T-cell (primary cell): ENCODE measurements at regions not wholly inside any gene's neighbourhood (a gene's known extent, or its start where the extent isn't known, plus 50 kb on each side); places are given as distances from the start of the nearest gene placed in this dataset.

Experiments
- ATAC-seq, 4 experiments: fragments of 200-7000 bp in 3 of 4; fragments of 150-1000 bp in 1 of 4; cut with Tn5 transposase; replicated peaks in 1 of 4; 1 replicate in 3 of 4; 2 replicates in 1 of 4; pipeline ENCODE4 v1.10.0; 2021; ENCODE audit warnings: moderate library complexity in 3 of 4, mild to moderate bottlenecking in 2 of 4, moderate number of reproducible peaks in 1 of 4
- CTCF ChIA-PET, 2 donors: fragments of 300-600 bp; sonication (Branson Sonifier 250); formaldehyde crosslinking; loops; one replicate each; lab custom pipeline; 2022; ENCODE audit warnings: antibody characterized with exemption in 2 of 2; lab: Charles Lee
- POLR2A ChIA-PET, 2 donors: fragments of 300-600 bp; sonication (Branson Sonifier 250); formaldehyde crosslinking; loops; one replicate each; lab custom pipeline; 2022; ENCODE audit warnings: antibody characterized with exemption in 2 of 2; lab: Charles Lee
- DNase-seq, 35 experiments: peaks; one replicate each; pipeline versions ENCODE4 v3.0.0 to v3.0.0-alpha.2; 2013 to 2023
- H3K27ac ChIP-seq: one replicate; pipeline ENCODE4 v1.5.1; 2013; ENCODE audit warnings: low read length
- H3K27me3 ChIP-seq, 2 experiments: replicated peaks in 1 of 2; 1 replicate in 1 of 2; 2 replicates in 1 of 2; pipeline versions ENCODE4 v1.6.1 to v1.7.0; 2013; ENCODE audit warnings: low read length in 1 of 2, mixed read lengths in 1 of 2; ENCODE audit not compliant: control insufficient read depth in 2 of 2, insufficient read depth in 2 of 2; ENCODE audit errors: extremely low read depth in 1 of 2
- H3K36me3 ChIP-seq, 2 donors: 1 replicate in 1 of 2; 2 replicates in 1 of 2; pipeline versions ENCODE4 v1.6.1 to v1.7.0; 2013; ENCODE audit warnings: low read length in 1 of 2; ENCODE audit not compliant: control insufficient read depth in 2 of 2, insufficient read depth in 1 of 2; ENCODE audit errors: extremely low read depth in 1 of 2
- H3K4me1 ChIP-seq, 2 experiments: 1 replicate in 1 of 2; 2 replicates in 1 of 2; pipeline versions ENCODE4 v1.6.1 to v1.7.0; 2013; ENCODE audit warnings: low read length in 2 of 2, mixed read lengths in 1 of 2; ENCODE audit not compliant: insufficient read depth in 2 of 2, control insufficient read depth in 1 of 2; ENCODE audit errors: extremely low read depth in 1 of 2
- H3K4me3 ChIP-seq, 2 donors: 1 replicate in 1 of 2; 2 replicates in 1 of 2; pipeline versions ENCODE4 v1.5.1 to v1.7.0; 2013; ENCODE audit warnings: mild to moderate bottlenecking in 2 of 2, low read length in 1 of 2, moderate library complexity in 1 of 2; ENCODE audit not compliant: control insufficient read depth in 1 of 2; ENCODE audit errors: extremely low read depth in 1 of 2
- H3K9me3 ChIP-seq: 2 replicates; pipeline ENCODE4 v1.7.0; 2013
- H3K27ac Mint-ChIP-seq, 2 donors: one replicate each; pipeline ENCODE4 v1.8.0; 2020 to 2021; ENCODE audit warnings: mild to moderate bottlenecking in 2 of 2, mixed read lengths in 2 of 2
- H3K27me3 Mint-ChIP-seq, 2 donors: one replicate each; pipeline ENCODE4 v1.8.0; 2021 to 2022; ENCODE audit warnings: mixed read lengths in 2 of 2
- H3K36me3 Mint-ChIP-seq: one replicate; pipeline ENCODE4 v1.8.0; 2021; ENCODE audit warnings: mixed read lengths
- H3K4me1 Mint-ChIP-seq, 3 donors: one replicate each; pipeline ENCODE4 v1.8.0; 2020 to 2022; ENCODE audit warnings: mixed read lengths in 3 of 3, mild to moderate bottlenecking in 1 of 3
- H3K4me3 Mint-ChIP-seq, 3 donors: one replicate each; pipeline ENCODE4 v1.8.0; 2020 to 2022; ENCODE audit warnings: mild to moderate bottlenecking in 3 of 3, mixed read lengths in 3 of 3, moderate library complexity in 3 of 3
- H3K9me3 Mint-ChIP-seq, 3 donors: one replicate each; pipeline ENCODE4 v1.8.0; 2020 to 2022; ENCODE audit warnings: mixed read lengths in 3 of 3
- WGBS: methylation state at CpG from one replicate; pipeline ENCODE4 v1.1.5; 2013; ENCODE audit warnings: missing lambda C conversion rate; ENCODE audit not compliant: insufficient coverage; 5-methylcytosine and 5-hydroxymethylcytosine counted together

- H3K36me3 Mint-ChIP-seq = no peaks in the 10 kb centered on the region
- H3K27me3 Mint-ChIP-seq = peaks cover 3% of the 10 kb centered on the region in 2 donors
- ChIA-PET POLR2A (no interaction called here), CTCF (no interaction called here)
- no peak overlapping the region for H3K4me3 Mint-ChIP-seq
- H3K27ac Mint-ChIP-seq = no peak overlapping the region
- no peaks in the 10 kb centered on the region for H3K4me1 ChIP-seq
- H3K9me3 ChIP-seq = no peaks in the 10 kb centered on the region
- H3K36me3 ChIP-seq = no peaks in the 10 kb centered on the region
- H3K9me3 Mint-ChIP-seq = no peaks in the 10 kb centered on the region
- WGBS = 60% methylated on average over 1 of the region's 7 CpGs
- no peak overlapping the region for H3K27ac ChIP-seq
- no peak overlapping the region for H3K4me3 ChIP-seq
- peaks cover 0 to 9% of the 10 kb centered on the region in 2 experiments for H3K27me3 ChIP-seq
- no peak for DNase-seq
- no peak for ATAC-seq
- H3K4me1 Mint-ChIP-seq = no peaks in the 10 kb centered on the region
Measured at GRCh38 chr10:2145491-2145890, 408.2 kb upstream of the ADARB2 start.

GRCh38 chr10:2144584-2144983 is 407.3 kb upstream of the ADARB2 start:
- Histone ChIP-seq H3K27me3 (peaks cover 0 to 9% of the 10 kb centered on the region in 2 experiments), H3K36me3 (no peaks in the 10 kb centered on the region), H3K4me3 (no peak overlapping the region), H3K9me3 (no peaks in the 10 kb centered on the region), H3K27ac (no peak overlapping the region), H3K4me1 (no peaks in the 10 kb centered on the region)
- ChIA-PET POLR2A (interaction anchor here in 1 of 2 donors (0.6 kb wide), 1 partner anchor 852 kb away, joined by 4 read pairs; no protein-coding TSS in a partner anchor), CTCF (no interaction called here)
- H3K36me3 Mint-ChIP-seq = no peaks in the 10 kb centered on the region
- WGBS = 64% methylated on average over 2 of the region's 4 CpGs
- no peaks in the 10 kb centered on the region for H3K4me1 Mint-ChIP-seq
- H3K27me3 Mint-ChIP-seq = peaks cover 3% of the 10 kb centered on the region in 2 donors
- no peak for DNase-seq
- H3K9me3 Mint-ChIP-seq = no peaks in the 10 kb centered on the region
- no peak overlapping the region for H3K27ac Mint-ChIP-seq
- no peak overlapping the region for H3K4me3 Mint-ChIP-seq
- ATAC-seq = no peak

- ATAC-seq (no peak), DNase-seq (no peak)
- Histone ChIP-seq H3K4me1 (no peaks in the 10 kb centered on the region), H3K27me3 (peaks cover 0 to 9% of the 10 kb centered on the region in 2 experiments), H3K4me3 (no peak overlapping the region), H3K27ac (no peak overlapping the region), H3K36me3 (no peaks in the 10 kb centered on the region), H3K9me3 (no peaks in the 10 kb centered on the region)
- Mint-ChIP-seq H3K4me1 (no peaks in the 10 kb centered on the region), H3K36me3 (no peaks in the 10 kb centered on the region), H3K4me3 (no peak overlapping the region), H3K27me3 (peaks cover 3% of the 10 kb centered on the region in 2 donors), H3K9me3 (no peaks in the 10 kb centered on the region), H3K27ac (no peak overlapping the region)
- WGBS = 68% methylated on average over 6 of the region's 16 CpGs
- CTCF ChIA-PET = no interaction called here
- POLR2A ChIA-PET = no interaction called here
Measured at GRCh38 chr10:2143213-2143835, 406.0 kb upstream of the ADARB2 start.

GRCh38 chr10:2139746-2140145 is 402.4 kb upstream of the ADARB2 start:
- WGBS = no CpG with 5 or more reads among the region's 1 CpG
- H3K36me3 ChIP-seq = no peaks in the 10 kb centered on the region
- H3K4me1 ChIP-seq = no peaks in the 10 kb centered on the region
- H3K36me3 Mint-ChIP-seq = no peaks in the 10 kb centered on the region
- no peak overlapping the region for H3K27ac Mint-ChIP-seq
- H3K4me1 Mint-ChIP-seq = no peaks in the 10 kb centered on the region
- no peak for ATAC-seq
- H3K9me3 ChIP-seq = no peaks in the 10 kb centered on the region
- no peak overlapping the region for H3K27ac ChIP-seq
- ChIA-PET POLR2A (no interaction called here), CTCF (no interaction called here)
- DNase-seq = no peak
- H3K27me3 Mint-ChIP-seq = peaks cover 0 to 3% of the 10 kb centered on the region in 2 donors
- peaks cover 0 to 2% of the 10 kb centered on the region in 2 experiments for H3K27me3 ChIP-seq
- H3K4me3 ChIP-seq = no peak overlapping the region
- H3K9me3 Mint-ChIP-seq = peaks cover 0 to 5% (median 0%) of the 10 kb centered on the region in 3 donors
- no peak overlapping the region for H3K4me3 Mint-ChIP-seq

- WGBS = 75% methylated on average over 4 of the region's 4 CpGs
- no peak overlapping the region for H3K27ac Mint-ChIP-seq
- no peaks in the 10 kb centered on the region for H3K36me3 Mint-ChIP-seq
- Histone ChIP-seq H3K27me3 (peaks cover 0 to 2% of the 10 kb centered on the region in 2 experiments), H3K9me3 (no peaks in the 10 kb centered on the region), H3K27ac (no peak overlapping the region), H3K4me1 (no peaks in the 10 kb centered on the region), H3K36me3 (no peaks in the 10 kb centered on the region), H3K4me3 (no peak overlapping the region)
- ATAC-seq (no peak), DNase-seq (peak in 1 of 35 experiments; percentile 5)
- POLR2A ChIA-PET = no interaction called here
- peaks cover 0 to 3% of the 10 kb centered on the region in 2 donors for H3K27me3 Mint-ChIP-seq
- CTCF ChIA-PET = no interaction called here
- no peaks in the 10 kb centered on the region for H3K4me1 Mint-ChIP-seq
- H3K9me3 Mint-ChIP-seq = peaks cover 0 to 5% (median 0%) of the 10 kb centered on the region in 3 donors
- H3K4me3 Mint-ChIP-seq = no peak overlapping the region
Measured at GRCh38 chr10:2137549-2138174, 400.3 kb upstream of the ADARB2 start.

GRCh38 chr10:2130705-2131305 is 393.5 kb upstream of the ADARB2 start:
- ChIA-PET POLR2A (no interaction called here), CTCF (no interaction called here)
- Histone ChIP-seq H3K27ac (no peak overlapping the region), H3K9me3 (no peaks in the 10 kb centered on the region), H3K4me3 (no peak overlapping the region), H3K27me3 (peaks cover 0 to 3% of the 10 kb centered on the region in 2 experiments), H3K36me3 (no peaks in the 10 kb centered on the region), H3K4me1 (no peaks in the 10 kb centered on the region)
- H3K27me3 Mint-ChIP-seq = peaks cover 4 to 8% of the 10 kb centered on the region in 2 donors
- H3K4me1 Mint-ChIP-seq = no peaks in the 10 kb centered on the region
- WGBS = 48% methylated on average over 5 of the region's 10 CpGs
- no peak for DNase-seq
- no peak overlapping the region for H3K4me3 Mint-ChIP-seq
- ATAC-seq = no peak
- H3K36me3 Mint-ChIP-seq = no peaks in the 10 kb centered on the region
- H3K9me3 Mint-ChIP-seq = peaks cover 0 to 2% (median 0%) of the 10 kb centered on the region in 3 donors
- H3K27ac Mint-ChIP-seq = no peak overlapping the region
